GM21360 (cell line): ENCODE measurements at regions not wholly inside any gene's neighbourhood (a gene's known extent, or its start where the extent isn't known, plus 50 kb on each side); places are given as distances from the start of the nearest gene placed in this dataset.
"Not testable (repeated sequence)": the region's sequence is repeated elsewhere in the genome, so short reads cannot be mapped to it uniquely, and the experiment has no call there.

Experiments used
- ATAC-seq: cut with Tn5 transposase; IDR thresholded peaks from one replicate; pipeline ENCODE4 v1.9.1; 2021; ENCODE audit warnings: mild to moderate bottlenecking, moderate library complexity; ENCODE audit not compliant: unreplicated experiment

GRCh38 chr16:65283181-65283651 is 161.4 kb upstream of the CDH11 start:
- ATAC-seq, result no peak

- ATAC-seq, result no peak
Observed at GRCh38 chr16:65281586-65281985, 159.7 kb upstream of the CDH11 start.

GRCh38 chr16:65280845-65281512 is 159.1 kb upstream of the CDH11 start:
- ATAC-seq, result no peak

- ATAC-seq, result no peak
Observed at GRCh38 chr16:65279576-65279975, 157.7 kb upstream of the CDH11 start.

- no peak for ATAC-seq
Observed at GRCh38 chr16:65278874-65279273, 157.0 kb upstream of the CDH11 start.

GRCh38 chr16:65274566-65274965 is 152.7 kb upstream of the CDH11 start:
- no peak for ATAC-seq

GRCh38 chr16:65272699-65273414 is 151.0 kb upstream of the CDH11 start:
- no peak for ATAC-seq

GRCh38 chr16:65271996-65272395 is 150.1 kb upstream of the CDH11 start:
- no peak for ATAC-seq

GRCh38 chr16:65268331-65268730 is 146.5 kb upstream of the CDH11 start:
- ATAC-seq, result no peak

- no peak for ATAC-seq
Observed at GRCh38 chr16:65263896-65264295, 142.0 kb upstream of the CDH11 start.

GRCh38 chr16:65260746-65261145 is 138.9 kb upstream of the CDH11 start:
- ATAC-seq, result no peak

GRCh38 chr16:65254144-65254543 is 132.3 kb upstream of the CDH11 start:
- ATAC-seq, result no peak

- ATAC-seq, result no peak
Observed at GRCh38 chr16:65249768-65250167, 127.9 kb upstream of the CDH11 start.

- ATAC-seq, result no peak
Observed at GRCh38 chr16:65244787-65245186, 122.9 kb upstream of the CDH11 start.

- ATAC-seq, result no peak
Observed at GRCh38 chr16:65235339-65236177, 113.7 kb upstream of the CDH11 start.

GRCh38 chr16:65234721-65235320 is 113.0 kb upstream of the CDH11 start:
- ATAC-seq, result not testable (repeated sequence)

- no peak for ATAC-seq
Observed at GRCh38 chr16:65229191-65229662, 107.4 kb upstream of the CDH11 start.

GRCh38 chr16:65227150-65227835 is 105.4 kb upstream of the CDH11 start:
- no peak for ATAC-seq

- no peak for ATAC-seq
Observed at GRCh38 chr16:65226077-65226476, 104.2 kb upstream of the CDH11 start.

GRCh38 chr16:65225488-65225887 is 103.6 kb upstream of the CDH11 start:
- ATAC-seq, result no peak
